ENCODE measurements at regions not wholly inside any gene's neighbourhood (a gene's known extent, or its start where the extent isn't known, plus 50 kb on each side); places are given as distances from the start of the nearest gene placed in this dataset.

GRCh38 chr6:137315081-137315480, 95.9 kb upstream of the IFNGR1 start:
- no peak for TF ChIP-seq CTCF (conservative IDR thresholded peaks at IDR 0.05; ENCODE audit: low read depth, low read length)
- H3K4me3 ChIP-seq (ENCODE audit: low read length) = no peak overlapping the region
- DNase-seq (ENCODE audit: low read depth) = no peak

GRCh38 chr6:137313928-137314855, 95.0 kb upstream of the IFNGR1 start:
- H3K4me3 ChIP-seq (ENCODE audit: low read length) = no peak overlapping the region
- TF ChIP-seq CTCF (conservative IDR thresholded peaks at IDR 0.05; ENCODE audit: low read depth, low read length) = peak; percentile 85
- no peak for DNase-seq (ENCODE audit: low read depth)

GRCh38 chr6:137313211-137313610, 94.0 kb upstream of the IFNGR1 start:
- TF ChIP-seq CTCF (conservative IDR thresholded peaks at IDR 0.05; ENCODE audit: low read depth, low read length) = no peak
- DNase-seq (ENCODE audit: low read depth) = no peak

GRCh38 chr6:137311940-137312339, 92.8 kb upstream of the IFNGR1 start:
- no peak for DNase-seq (ENCODE audit: low read depth)
- H3K4me3 ChIP-seq (ENCODE audit: low read length) = no peak overlapping the region
- no peak for TF ChIP-seq CTCF (conservative IDR thresholded peaks at IDR 0.05; ENCODE audit: low read depth, low read length)

More at GRCh38 chr6:137313211-137313610, 94.0 kb upstream of the IFNGR1 start:
- no peak overlapping the region for H3K4me3 ChIP-seq (ENCODE audit: low read length)

- no peak overlapping the region for H3K4me3 ChIP-seq (ENCODE audit: low read length)
- peak; percentile 56 for DNase-seq (ENCODE audit: low read depth)
- no peak for TF ChIP-seq CTCF (conservative IDR thresholded peaks at IDR 0.05; ENCODE audit: low read depth, low read length)
These were observed 90.0 kb upstream of the IFNGR1 start for GRCh38 chr6:137309078-137309762.

GRCh38 chr6:137307163-137307854, 88.1 kb upstream of the IFNGR1 start:
- no peak overlapping the region for H3K4me3 ChIP-seq (ENCODE audit: low read length)
- no peak for TF ChIP-seq CTCF (conservative IDR thresholded peaks at IDR 0.05; ENCODE audit: low read depth, low read length)
- no peak for DNase-seq (ENCODE audit: low read depth)

Measured in retinal pigment epithelial cell (primary cell).